K562 (cell line): ENCODE measurements at regions not wholly inside any gene's neighbourhood (a gene's known extent, or its start where the extent isn't known, plus 50 kb on each side); places are given as distances from the start of the nearest gene placed in this dataset.

Experiments
- ATAC-seq: fragments of 200-7000 bp; cut with Tn5 transposase; 3 replicates; pipeline ENCODE4 v1.9.1; 2020; ENCODE audit warnings: moderate library complexity
- BruUV-seq: library from RNA; stranded (reverse); fragments of 400-500 nt; replicated peaks from 2 replicates; lab custom pipeline; 2021; lab: Mats Ljungman, UMichigan
- CTCF ChIA-PET: fragments of 300-600 bp; formaldehyde crosslinking; extraction: SDS; loops from one replicate; lab custom pipeline; 2021; ENCODE audit warnings: low intra/inter-chr PET ratio; lab: Yijun Ruan, JAX
- POLR2A ChIA-PET: fragments of 300-600, 350-650 bp; sonication (Branson Sonifier 250); formaldehyde crosslinking; extraction: SDS; loops from one replicate; lab custom pipeline; 2021; ENCODE audit warnings: antibody characterized with exemption, inconsistent platforms; lab: Yijun Ruan, JAX
- DNase-seq, 4 experiments: peaks; one replicate each; pipeline versions ENCODE4 v3.0.0 to v3.0.0-alpha.2; 2011 to 2018; ENCODE audit warnings: low spot score in 3 of 4, mixed read lengths in 3 of 4; ENCODE audit errors: extremely low read depth in 1 of 4
- FAIRE-seq: peaks from 2 replicates; lab custom pipeline; 2011; peaks lifted over from hg19 to GRCh38; lab: Jason Lieb, UNC
- H2AFZ ChIP-seq: 2 replicates; pipeline ENCODE4 v1.6.0; 2011; ENCODE audit warnings: low read depth, low read length, control low read depth, inconsistent platforms
- H3K27ac ChIP-seq: fragments of 200-600 bp; 3 replicates; pipeline ENCODE4 v1.8.0; 2011; ENCODE audit warnings: low read depth, mild to moderate bottlenecking, control low read depth, inconsistent platforms, low read length, moderate library complexity, mixed read lengths; ENCODE audit errors: extremely low read depth
- H3K27me3 ChIP-seq, 2 experiments: fragments of 300-600 bp in 1 of 2; 2 replicates in 1 of 2; 3 replicates in 1 of 2; pipeline versions ENCODE4 v1.6.0 to v1.8.0; 2011; ENCODE audit warnings: inconsistent platforms in 2 of 2, low read length in 2 of 2, mild to moderate bottlenecking in 1 of 2, mixed read lengths in 1 of 2, moderate library complexity in 1 of 2; ENCODE audit not compliant: control insufficient read depth in 2 of 2, insufficient read depth in 2 of 2
- H3K36me3 ChIP-seq: fragments of 300-600 bp; 3 replicates; pipeline ENCODE4 v1.8.0; 2011; ENCODE audit warnings: mild to moderate bottlenecking, low read length, inconsistent platforms; ENCODE audit not compliant: control insufficient read depth, insufficient read depth
- H3K4me1 ChIP-seq, 2 experiments: fragments of 200-600 bp in 1 of 2; replicated peaks in 1 of 2; 2 replicates in 1 of 2; 3 replicates in 1 of 2; pipeline versions ENCODE4 v1.5.1 to v1.8.0; 2011; ENCODE audit warnings: inconsistent platforms in 2 of 2, low read length in 2 of 2, mild to moderate bottlenecking in 1 of 2, mixed read lengths in 1 of 2, moderate library complexity in 1 of 2; ENCODE audit not compliant: control insufficient read depth in 2 of 2, insufficient read depth in 2 of 2
- H3K4me2 ChIP-seq: 2 replicates; pipeline ENCODE4 v1.6.1; 2011; ENCODE audit warnings: low read length, control low read depth, inconsistent platforms, mixed read lengths; ENCODE audit not compliant: insufficient read depth
- H3K4me3 ChIP-seq: fragments of 200-600 bp; sonication (generic), shearing (Covaris generic); 2 replicates; pipeline ENCODE4 v1.5.1; 2016; ENCODE audit warnings: control low read depth, inconsistent platforms
- H3K79me2 ChIP-seq: fragments of 200-600 bp; 3 replicates; pipeline ENCODE4 v1.8.0; 2011; ENCODE audit warnings: low read length, inconsistent platforms; ENCODE audit not compliant: control insufficient read depth, insufficient read depth
- H3K9ac ChIP-seq, 2 experiments: 2 replicates each; pipeline versions ENCODE4 v1.6.0 to v1.6.1; 2011; ENCODE audit warnings: low read depth in 2 of 2, low read length in 2 of 2, control low read depth in 1 of 2, inconsistent platforms in 1 of 2, mild to moderate bottlenecking in 1 of 2, mixed read lengths in 1 of 2; ENCODE audit not compliant: insufficient read depth in 1 of 2
- H3K9me1 ChIP-seq: one replicate; pipeline ENCODE4 v1.6.0; 2011; ENCODE audit warnings: inconsistent platforms, mild to moderate bottlenecking, low read length, moderate library complexity; ENCODE audit not compliant: control insufficient read depth, insufficient read depth
- H3K9me3 ChIP-seq: replicated peaks from 2 replicates; pipeline ENCODE4 v1.5.1; 2011; ENCODE audit warnings: low read depth, low read length, inconsistent platforms; ENCODE audit not compliant: control insufficient read depth, insufficient read depth
- H4K20me1 ChIP-seq: replicated peaks from 2 replicates; pipeline ENCODE4 v1.6.1; 2011; ENCODE audit warnings: low read length, inconsistent platforms, mixed read lengths; ENCODE audit not compliant: control insufficient read depth, insufficient read depth
- BRF1 ChIP-seq: IDR thresholded peaks from 3 replicates; pipeline ENCODE4 v1.6.1; 2011; ENCODE audit warnings: borderline replicate concordance, mild to moderate bottlenecking; ENCODE audit not compliant: insufficient read length; ENCODE audit errors: extremely low read depth
- E2F6 ChIP-seq, 2 experiments: IDR thresholded peaks; 2 replicates each; pipeline ENCODE4 v1.6.1; 2011; ENCODE audit warnings: borderline replicate concordance in 1 of 2, control low read depth in 1 of 2, low read depth in 1 of 2, low read length in 1 of 2, mild to moderate bottlenecking in 1 of 2, mixed read lengths in 1 of 2, moderate library complexity in 1 of 2; ENCODE audit not compliant: insufficient read depth in 1 of 2, insufficient read length in 1 of 2, poor library complexity in 1 of 2, severe bottlenecking in 1 of 2; ENCODE audit errors: extremely low read depth in 1 of 2
- FOXM1 ChIP-seq, 2 experiments: fragments of 450-650 bp in 1 of 2; sonication (generic) in 1 of 2; formaldehyde crosslinking in 1 of 2; IDR thresholded peaks; 2 replicates each; pipeline versions ENCODE4 v1.6.1 to v1.9.0; 2017 to 2022; ENCODE audit warnings: low read depth in 2 of 2, mild to moderate bottlenecking in 2 of 2, missing genetic modification reagents in 1 of 2, moderate library complexity in 1 of 2
- POLR2AphosphoS2 ChIP-seq: IDR thresholded peaks from 2 replicates; pipeline ENCODE4 v1.6.1; 2012; ENCODE audit warnings: low read length, improper control_type of control experiment
- STAT5A ChIP-seq: IDR thresholded peaks from 2 replicates; pipeline ENCODE4 v1.6.1; 2012; ENCODE audit warnings: low read length, inconsistent platforms, borderline replicate concordance
- TFE3 ChIP-seq: fragments of 450-650 bp; formaldehyde crosslinking; IDR thresholded peaks from 2 replicates; pipeline ENCODE4 v1.4.0; 2020; ENCODE audit warnings: mild to moderate bottlenecking, mixed read lengths
- ZNF140 ChIP-seq: fragments of 250-450 bp; sonication (Bioruptor Pico); IDR thresholded peaks from 2 replicates; pipeline ENCODE4 v1.8.0; 2021; ENCODE audit warnings: moderate library complexity, mild to moderate bottlenecking, inconsistent platforms
- ZNF174 ChIP-seq: fragments of 250-450 bp; sonication (Bioruptor Pico); IDR thresholded peaks from 2 replicates; pipeline ENCODE4 v1.4.0; 2020; ENCODE audit warnings: mild to moderate bottlenecking
- ZNF583 ChIP-seq: fragments of 250-450 bp; sonication (Bioruptor Pico); IDR thresholded peaks from 2 replicates; pipeline ENCODE4 v1.4.0; 2020
- in situ Hi-C: fragments of 300-500 bp; cut with MboI; formaldehyde crosslinking; loops from 4 replicates; pipeline ENCODE4 v1.15.0; 2018; ENCODE audit warnings: inconsistent platforms, mixed read lengths
- intact Hi-C: fragments of 100-400 bp; cut with micrococcal nuclease; formaldehyde crosslinking; loops from 2 replicates; pipeline ENCODE4 v1.14.2; 2022

- no peak overlapping the region for H3K4me3 ChIP-seq
- H3K79me2 ChIP-seq: no peaks in the 10 kb centered on the region
- no TSS peak for BruUV-seq
- POLR2A ChIA-PET: no interaction called here
- no peaks in the 10 kb centered on the region for H3K27me3 ChIP-seq
- no peaks in the 10 kb centered on the region for H4K20me1 ChIP-seq
- TF ChIP-seq ZNF174 (CRISPR knock-in tag) (no peak), BRF1 (no peak), POLR2AphosphoS2 (no peak), E2F6 (IDR thresholded peaks at IDR 0.05; ENCODE audit: borderline replicate concordance in 1 of 2, extremely low read depth in 1 of 2, insufficient read depth in 1 of 2, insufficient read length in 1 of 2, low read depth in 1 of 2, low read length in 1 of 2, poor library complexity in 1 of 2, severe bottlenecking in 1 of 2) (no peak), ZNF140 (CRISPR knock-in tag) (no peak), ZNF583 (CRISPR knock-in tag) (no peak), FOXM1 (IDR thresholded peaks at IDR 0.05; ENCODE audit: low read depth) (no peak), FOXM1 (CRISPR knock-in tag; IDR thresholded peaks at IDR 0.05; ENCODE audit: low read depth) (no peak), TFE3 (CRISPR knock-in tag) (no peak), STAT5A (no peak)
- TF ChIP-seq, all 486 proteins: peak for 0
- in situ Hi-C loops: no loop called here
- H3K9me3 ChIP-seq: no peaks in the 10 kb centered on the region
- CTCF ChIA-PET: no interaction called here
- no peaks in the 10 kb centered on the region for H3K4me1 ChIP-seq
- intact Hi-C loops: no loop called here
- no peaks in the 10 kb centered on the region for H3K36me3 ChIP-seq
- H3K9ac ChIP-seq: no peak overlapping the region
- H2AFZ ChIP-seq: no peak overlapping the region
- H3K4me2 ChIP-seq: no peak overlapping the region
- no peak overlapping the region for H3K27ac ChIP-seq
- FAIRE-seq: no peak
- ATAC-seq: no peak
- H3K9me1 ChIP-seq: no peaks in the 10 kb centered on the region
- no peak for DNase-seq
These were observed 730.2 kb downstream of the LRRIQ3 start for GRCh38 chr1:73467731-73468130.
